Left ventricle myocardium inferior (tissue), 1 donor: ENCODE measurements at regions not wholly inside any gene's neighbourhood (a gene's known extent, or its start where the extent isn't known, plus 50 kb on each side); places are given as distances from the start of the nearest gene placed in this dataset.

Source experiments
- DNase-seq: peaks from one replicate; pipeline ENCODE4 v3.0.0-alpha.2; 2020
- H3K27ac ChIP-seq: fragments of 200-600 bp; replicated peaks from 2 replicates; pipeline ENCODE4 v1.8.0; 2021
- H3K27me3 ChIP-seq: fragments of 200-600 bp; 2 replicates; pipeline ENCODE4 v1.8.0; 2021; ENCODE audit warnings: low read depth
- H3K36me3 ChIP-seq: fragments of 200-600 bp; 2 replicates; pipeline ENCODE4 v1.8.0; 2021
- H3K4me1 ChIP-seq: fragments of 200-600 bp; 2 replicates; pipeline ENCODE4 v1.8.0; 2021
- H3K4me3 ChIP-seq: fragments of 200-600 bp; 2 replicates; pipeline ENCODE4 v1.8.0; 2021; ENCODE audit warnings: mild to moderate bottlenecking, moderate library complexity
- H3K9me3 ChIP-seq: fragments of 200-600 bp; replicated peaks from 2 replicates; pipeline ENCODE4 v1.8.0; 2021
- CTCF ChIP-seq: fragments of 200-600 bp; IDR thresholded peaks from 2 replicates; pipeline ENCODE4 v1.8.0; 2021; ENCODE audit warnings: antibody characterized with exemption, mild to moderate bottlenecking, borderline replicate concordance
- intact Hi-C: fragments of 100-400 bp; cut with micrococcal nuclease; formaldehyde crosslinking; loops from one replicate; pipeline ENCODE4 v1.11.0; 2022
- donor health status: DM: no; HTN: yes; CAD: no; lungs with severe emphysema.

GRCh38 chr4:185899833-185900232 is 87.8 kb upstream of the SORBS2 start:
- Histone ChIP-seq H3K36me3 (no peaks in the 10 kb centered on the region), H3K9me3 (no peaks in the 10 kb centered on the region), H3K4me1 (no peaks in the 10 kb centered on the region), H3K27me3 (no peaks in the 10 kb centered on the region), H3K4me3 (no peak overlapping the region), H3K27ac (no peak overlapping the region)
- DNase-seq, result no peak
- intact Hi-C loops, result no loop called here
- TF ChIP-seq CTCF, result no peak

- no peak for DNase-seq
- H3K4me1 ChIP-seq, result no peaks in the 10 kb centered on the region
- no peaks in the 10 kb centered on the region for H3K27me3 ChIP-seq
- H3K36me3 ChIP-seq, result no peaks in the 10 kb centered on the region
- no peak for TF ChIP-seq CTCF
- no peak overlapping the region for H3K4me3 ChIP-seq
- H3K9me3 ChIP-seq, result no peaks in the 10 kb centered on the region
- intact Hi-C loops, result no loop called here
- H3K27ac ChIP-seq, result no peak overlapping the region
Observed at GRCh38 chr4:185902654-185903053, 90.7 kb upstream of the SORBS2 start.

- DNase-seq, result no peak
- no peak for TF ChIP-seq CTCF
- intact Hi-C loops, result no loop called here
- Histone ChIP-seq H3K27ac (no peak overlapping the region), H3K9me3 (no peaks in the 10 kb centered on the region), H3K4me1 (no peaks in the 10 kb centered on the region), H3K27me3 (no peaks in the 10 kb centered on the region), H3K36me3 (no peaks in the 10 kb centered on the region), H3K4me3 (no peak overlapping the region)
Observed at GRCh38 chr4:185903205-185903604, 91.2 kb upstream of the SORBS2 start.

DNA sequence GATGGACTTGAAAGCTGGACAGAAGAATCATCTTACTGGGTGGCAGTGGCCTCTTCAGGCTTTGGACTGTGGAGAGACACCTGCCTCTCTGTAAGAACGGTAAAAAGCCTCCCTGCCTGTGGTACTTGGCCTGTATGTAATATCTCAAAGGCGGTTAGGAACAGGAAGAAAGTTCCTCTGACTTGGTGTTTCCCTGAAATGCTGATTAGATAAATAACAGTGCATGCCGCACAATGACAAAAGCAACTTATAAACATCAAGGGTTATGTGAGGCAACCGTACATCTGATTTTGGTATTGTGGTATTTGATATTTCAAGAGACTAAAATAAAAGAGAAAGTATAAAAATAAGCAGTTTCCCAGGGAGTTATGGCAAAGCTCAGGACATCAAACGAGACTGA is 92.4 kb upstream of the SORBS2 start:
- intact Hi-C loops, result no loop called here
- no peaks in the 10 kb centered on the region for H3K36me3 ChIP-seq
- no peak overlapping the region for H3K4me3 ChIP-seq
- H3K4me1 ChIP-seq, result no peaks in the 10 kb centered on the region
- H3K27me3 ChIP-seq, result no peaks in the 10 kb centered on the region
- no peaks in the 10 kb centered on the region for H3K9me3 ChIP-seq
- no peak overlapping the region for H3K27ac ChIP-seq
- no peak for TF ChIP-seq CTCF
- DNase-seq, result no peak

GRCh38 chr4:185909972-185910371 is 98.0 kb upstream of the SORBS2 start:
- Histone ChIP-seq H3K4me3 (no peak overlapping the region), H3K9me3 (no peaks in the 10 kb centered on the region), H3K27ac (no peak overlapping the region), H3K27me3 (no peaks in the 10 kb centered on the region), H3K36me3 (no peaks in the 10 kb centered on the region), H3K4me1 (no peaks in the 10 kb centered on the region)
- no peak for DNase-seq
- no peak for TF ChIP-seq CTCF
- intact Hi-C loops, result no loop called here

DNA sequence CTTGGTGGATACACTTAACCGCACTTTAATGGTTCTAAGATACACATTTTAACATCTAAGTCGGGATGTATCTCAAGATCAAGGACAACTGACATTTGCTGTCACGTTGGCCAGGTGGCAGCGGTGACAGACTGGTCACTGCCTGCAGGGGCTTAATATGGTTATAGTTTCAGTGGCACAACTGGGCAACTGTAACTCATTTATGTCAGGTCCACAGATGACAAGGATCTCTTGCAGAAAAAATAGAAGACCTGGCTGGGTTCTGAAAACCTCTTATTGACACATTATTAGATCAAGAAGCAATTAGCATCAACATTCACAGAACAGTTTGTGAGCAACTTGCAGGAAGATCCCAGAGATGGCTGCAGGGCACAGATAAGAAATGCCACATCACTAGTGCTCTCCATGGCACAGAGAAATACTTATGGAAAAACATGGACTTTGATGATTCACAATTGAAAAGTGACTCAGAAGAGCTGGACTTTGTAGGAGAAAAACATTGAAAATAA is 99.6 kb upstream of the SORBS2 start:
- no peaks in the 10 kb centered on the region for H3K36me3 ChIP-seq
- no peak for TF ChIP-seq CTCF
- H3K4me1 ChIP-seq, result no peaks in the 10 kb centered on the region
- H3K27ac ChIP-seq, result no peak overlapping the region
- no peak overlapping the region for H3K4me3 ChIP-seq
- H3K27me3 ChIP-seq, result no peaks in the 10 kb centered on the region
- intact Hi-C loops, result no loop called here
- no peak for DNase-seq
- H3K9me3 ChIP-seq, result no peaks in the 10 kb centered on the region
